ENCODE measurements at regions not wholly inside any gene's neighbourhood (a gene's known extent, or its start where the extent isn't known, plus 50 kb on each side); places are given as distances from the start of the nearest gene placed in this dataset.
"Not testable (repeated sequence)": the region's sequence is repeated elsewhere in the genome, so short reads cannot be mapped to it uniquely, and the experiment has no call there.

GRCh38 chr16:88233621-88234420, 148.9 kb upstream of the ZNF469 start:
- not testable (repeated sequence) for TF ChIP-seq CTCF (conservative IDR thresholded peaks at IDR 0.05; ENCODE audit: low read length); EZH2phosphoT487 (IDR thresholded peaks at IDR 0.05; ENCODE audit: borderline replicate concordance, low read depth, low read length)

Data from OCI-LY7 (cell line).